Ishikawa (cell line): ENCODE measurements at regions not wholly inside any gene's neighbourhood (a gene's known extent, or its start where the extent isn't known, plus 50 kb on each side); places are given as distances from the start of the nearest gene placed in this dataset.

Experiments
- CEBPB ChIP-seq: IDR thresholded peaks from 2 replicates; pipeline ENCODE4 v1.6.1; 2012
- CREB1 ChIP-seq: IDR thresholded peaks from 2 replicates; pipeline ENCODE4 v1.6.1; 2012; ENCODE audit warnings: low read depth
- EGR1 ChIP-seq: IDR thresholded peaks from 2 replicates; pipeline ENCODE4 v1.6.1; 2012
- EP300 ChIP-seq: IDR thresholded peaks from 2 replicates; pipeline ENCODE4 v1.6.1; 2012; ENCODE audit warnings: borderline replicate concordance
- FOXM1 ChIP-seq: IDR thresholded peaks from 2 replicates; pipeline ENCODE4 v1.6.1; 2012; ENCODE audit warnings: low read depth, borderline replicate concordance
- NFIC ChIP-seq: IDR thresholded peaks from 2 replicates; pipeline ENCODE4 v1.6.1; 2012
- RAD21 ChIP-seq: IDR thresholded peaks from 2 replicates; pipeline ENCODE4 v1.6.1; 2012; ENCODE audit warnings: low read depth
- TAF1 ChIP-seq: IDR thresholded peaks from 2 replicates; pipeline ENCODE4 v1.6.1; 2012; ENCODE audit warnings: low read depth, mild to moderate bottlenecking
- TCF12 ChIP-seq: IDR thresholded peaks from 2 replicates; pipeline ENCODE4 v1.6.1; 2012; ENCODE audit warnings: low read depth
- TEAD4 ChIP-seq: IDR thresholded peaks from 2 replicates; pipeline ENCODE4 v1.6.1; 2012
- YY1 ChIP-seq: IDR thresholded peaks from 2 replicates; pipeline ENCODE4 v1.6.1; 2012; ENCODE audit warnings: low read depth
- ZBTB7A ChIP-seq: IDR thresholded peaks from 2 replicates; pipeline ENCODE4 v1.6.1; 2012; ENCODE audit warnings: low read depth
- TF ChIP-seq, protein P1 (sequence below): IDR thresholded peaks from 2 replicates; pipeline ENCODE4 v1.6.1; 2012
- TF ChIP-seq, protein P2 (sequence below): IDR thresholded peaks from 2 replicates; pipeline ENCODE4 v1.6.1; 2012
- TF ChIP-seq, protein P3 (sequence below): IDR thresholded peaks from 2 replicates; pipeline ENCODE4 v1.6.1; 2012; ENCODE audit warnings: low read depth, mild to moderate bottlenecking

DNA sequence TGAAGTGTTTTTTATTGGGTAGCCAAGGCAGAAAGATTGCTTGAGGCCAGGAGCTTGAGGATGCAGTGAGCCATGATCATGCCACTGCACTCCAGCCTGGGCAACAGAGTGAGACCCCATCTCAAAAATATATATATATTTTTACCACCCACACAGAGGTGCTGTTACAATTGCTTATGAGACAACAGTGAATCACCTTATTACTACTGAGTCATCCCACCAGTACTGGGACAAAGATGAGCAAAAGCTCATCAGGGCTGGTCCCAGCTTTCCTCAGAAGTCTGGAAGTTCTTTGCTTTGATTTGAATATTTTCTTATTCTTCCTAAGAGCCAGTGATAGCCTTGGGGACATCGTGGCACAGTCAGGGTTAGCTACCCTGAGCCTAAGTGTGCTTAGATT lies 207.7 kb downstream of the SOX2 start:
- no peak for TF ChIP-seq CEBPB
- no peak for TF ChIP-seq RAD21
- TF ChIP-seq YY1: no peak
- TF ChIP-seq ZBTB7A: no peak
- TF ChIP-seq, protein P1, sequence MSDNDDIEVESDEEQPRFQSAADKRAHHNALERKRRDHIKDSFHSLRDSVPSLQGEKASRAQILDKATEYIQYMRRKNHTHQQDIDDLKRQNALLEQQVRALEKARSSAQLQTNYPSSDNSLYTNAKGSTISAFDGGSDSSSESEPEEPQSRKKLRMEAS: no peak

DNA sequence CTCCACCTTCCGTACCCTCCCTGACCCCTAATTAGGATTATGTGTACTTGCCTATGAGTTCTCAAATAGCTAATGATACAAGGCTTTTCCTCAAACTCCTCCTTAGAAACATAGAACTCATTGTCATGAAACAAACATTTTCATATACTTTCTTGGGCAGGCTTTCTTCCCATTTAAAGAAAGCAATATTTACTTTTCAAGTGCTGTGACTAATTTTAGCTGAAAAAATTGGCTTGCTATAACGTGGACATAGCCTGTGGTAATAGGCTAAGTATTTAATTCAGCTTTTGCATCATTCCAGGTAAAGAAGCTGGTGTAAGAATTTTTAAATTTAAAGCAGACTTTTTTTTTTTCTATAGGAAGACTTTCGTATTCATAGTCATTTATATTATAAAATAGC lies 208.7 kb downstream of the SOX2 start:
- TF ChIP-seq FOXM1 (no peak), ZBTB7A (no peak), CREB1 (no peak), EGR1 (no peak), TEAD4 (no peak), EP300 (no peak), YY1 (no peak), CEBPB (no peak), TAF1 (no peak), NFIC (no peak), RAD21 (no peak), TCF12 (no peak)
- TF ChIP-seq, protein P2, sequence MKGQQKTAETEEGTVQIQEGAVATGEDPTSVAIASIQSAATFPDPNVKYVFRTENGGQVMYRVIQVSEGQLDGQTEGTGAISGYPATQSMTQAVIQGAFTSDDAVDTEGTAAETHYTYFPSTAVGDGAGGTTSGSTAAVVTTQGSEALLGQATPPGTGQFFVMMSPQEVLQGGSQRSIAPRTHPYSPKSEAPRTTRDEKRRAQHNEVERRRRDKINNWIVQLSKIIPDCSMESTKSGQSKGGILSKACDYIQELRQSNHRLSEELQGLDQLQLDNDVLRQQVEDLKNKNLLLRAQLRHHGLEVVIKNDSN: no peak
- TF ChIP-seq, protein P3, sequence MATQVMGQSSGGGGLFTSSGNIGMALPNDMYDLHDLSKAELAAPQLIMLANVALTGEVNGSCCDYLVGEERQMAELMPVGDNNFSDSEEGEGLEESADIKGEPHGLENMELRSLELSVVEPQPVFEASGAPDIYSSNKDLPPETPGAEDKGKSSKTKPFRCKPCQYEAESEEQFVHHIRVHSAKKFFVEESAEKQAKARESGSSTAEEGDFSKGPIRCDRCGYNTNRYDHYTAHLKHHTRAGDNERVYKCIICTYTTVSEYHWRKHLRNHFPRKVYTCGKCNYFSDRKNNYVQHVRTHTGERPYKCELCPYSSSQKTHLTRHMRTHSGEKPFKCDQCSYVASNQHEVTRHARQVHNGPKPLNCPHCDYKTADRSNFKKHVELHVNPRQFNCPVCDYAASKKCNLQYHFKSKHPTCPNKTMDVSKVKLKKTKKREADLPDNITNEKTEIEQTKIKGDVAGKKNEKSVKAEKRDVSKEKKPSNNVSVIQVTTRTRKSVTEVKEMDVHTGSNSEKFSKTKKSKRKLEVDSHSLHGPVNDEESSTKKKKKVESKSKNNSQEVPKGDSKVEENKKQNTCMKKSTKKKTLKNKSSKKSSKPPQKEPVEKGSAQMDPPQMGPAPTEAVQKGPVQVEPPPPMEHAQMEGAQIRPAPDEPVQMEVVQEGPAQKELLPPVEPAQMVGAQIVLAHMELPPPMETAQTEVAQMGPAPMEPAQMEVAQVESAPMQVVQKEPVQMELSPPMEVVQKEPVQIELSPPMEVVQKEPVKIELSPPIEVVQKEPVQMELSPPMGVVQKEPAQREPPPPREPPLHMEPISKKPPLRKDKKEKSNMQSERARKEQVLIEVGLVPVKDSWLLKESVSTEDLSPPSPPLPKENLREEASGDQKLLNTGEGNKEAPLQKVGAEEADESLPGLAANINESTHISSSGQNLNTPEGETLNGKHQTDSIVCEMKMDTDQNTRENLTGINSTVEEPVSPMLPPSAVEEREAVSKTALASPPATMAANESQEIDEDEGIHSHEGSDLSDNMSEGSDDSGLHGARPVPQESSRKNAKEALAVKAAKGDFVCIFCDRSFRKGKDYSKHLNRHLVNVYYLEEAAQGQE: no peak
- TF ChIP-seq, protein P1: no peak

DNA sequence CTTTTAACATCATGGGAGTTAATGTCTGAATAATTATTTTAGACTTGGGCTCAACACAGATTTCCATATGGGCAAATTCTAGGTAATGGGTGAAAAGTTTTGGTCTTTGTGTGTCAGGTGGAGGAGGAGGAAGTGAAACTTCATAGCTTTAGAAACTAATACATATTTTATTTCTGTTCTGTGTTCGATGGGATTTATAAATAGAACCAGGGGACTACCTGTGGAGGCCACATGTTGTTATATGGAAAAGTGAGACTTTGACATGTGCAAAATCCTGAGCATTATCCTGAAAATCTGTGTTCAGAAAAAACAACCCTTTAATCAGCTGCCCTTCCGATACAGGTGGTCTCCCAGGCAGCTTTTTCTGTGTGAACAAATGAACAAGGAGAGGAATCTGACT lies 209.5 kb downstream of the SOX2 start:
- TF ChIP-seq, protein P3: no peak
- TF ChIP-seq TCF12 (no peak), ZBTB7A (no peak), FOXM1 (no peak), TAF1 (no peak), EGR1 (no peak), YY1 (no peak), CEBPB (no peak), RAD21 (no peak), TEAD4 (no peak), CREB1 (no peak), NFIC (no peak), EP300 (no peak)
- TF ChIP-seq, protein P2: no peak
- TF ChIP-seq, protein P1: no peak

DNA sequence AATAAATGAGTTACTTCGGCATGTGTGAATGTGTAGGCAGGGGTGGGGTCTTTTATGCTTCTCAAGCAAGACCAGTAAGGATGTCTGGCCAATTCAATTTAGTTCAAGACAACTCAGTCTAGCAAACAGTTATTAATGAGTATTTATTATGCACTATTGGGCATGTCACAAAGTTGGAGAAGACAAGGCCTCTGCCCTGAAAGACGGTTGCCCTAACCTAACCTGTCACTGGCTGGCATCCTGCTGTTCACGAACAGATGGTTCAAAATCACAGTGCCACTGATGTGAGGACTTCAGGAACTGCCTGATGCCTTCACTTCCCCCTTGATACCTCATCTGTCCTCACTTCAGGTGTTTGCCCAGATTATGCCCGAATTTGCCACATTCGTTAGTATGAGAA lies 217.8 kb downstream of the SOX2 start:
- no peak for TF ChIP-seq TAF1
- TF ChIP-seq CEBPB: no peak
- TF ChIP-seq NFIC: no peak
- TF ChIP-seq YY1: no peak
- no peak for TF ChIP-seq RAD21
- TF ChIP-seq EP300: no peak
- TF ChIP-seq, protein P1: no peak
- no peak for TF ChIP-seq ZBTB7A
- no peak for TF ChIP-seq FOXM1
- TF ChIP-seq EGR1: no peak
- TF ChIP-seq, protein P3: no peak
- TF ChIP-seq TEAD4: no peak
- TF ChIP-seq TCF12: no peak
- no peak for TF ChIP-seq CREB1
- TF ChIP-seq, protein P2: no peak
